Stimulated activated CD4-positive, alpha-beta T cell treated with anti-CD3 and anti-CD28 coated beads, TNF-alpha, amount 100 ng/mL, for 24 hours (primary cell): ENCODE measurements at regions not wholly inside any gene's neighbourhood (a gene's known extent, or its start where the extent isn't known, plus 50 kb on each side); places are given as distances from the start of the nearest gene placed in this dataset.

ENCODE experiments used
- DNase-seq, 3 experiments: peaks; one replicate each; pipeline ENCODE4 v3.0.0-alpha.2; 2020; ENCODE audit warnings: low read depth in 3 of 3

GRCh38 chr12:98144953-98145352 lies 370.4 kb upstream of the TMPO start:
- no peak for DNase-seq

GRCh38 chr12:98146043-98146442 lies 369.3 kb upstream of the TMPO start:
- no peak for DNase-seq

GRCh38 chr12:98146487-98146886 lies 368.9 kb upstream of the TMPO start:
- DNase-seq, result no peak

- DNase-seq, result no peak
Observed at GRCh38 chr12:98149270-98149669, 366.1 kb upstream of the TMPO start.

- DNase-seq, result no peak
Observed at GRCh38 chr12:98149691-98150210, 365.6 kb upstream of the TMPO start.

GRCh38 chr12:98151105-98151590 lies 364.2 kb upstream of the TMPO start:
- no peak for DNase-seq

- no peak for DNase-seq
Observed at GRCh38 chr12:98151984-98152383, 363.4 kb upstream of the TMPO start.

GRCh38 chr12:98154850-98155249 lies 360.5 kb upstream of the TMPO start:
- no peak for DNase-seq

- no peak for DNase-seq
Observed at GRCh38 chr12:98156697-98157096, 358.7 kb upstream of the TMPO start.

GRCh38 chr12:98162906-98163678 lies 352.3 kb upstream of the TMPO start:
- DNase-seq, result no peak

GRCh38 chr12:98172304-98172703 lies 343.1 kb upstream of the TMPO start:
- no peak for DNase-seq

GRCh38 chr12:98172801-98173200 lies 342.6 kb upstream of the TMPO start:
- DNase-seq, result no peak

- DNase-seq, result no peak
Observed at GRCh38 chr12:98173773-98174427, 341.5 kb upstream of the TMPO start.

- no peak for DNase-seq
Observed at GRCh38 chr12:98174428-98174809, 341.0 kb upstream of the TMPO start.

GRCh38 chr12:98178126-98178525 lies 337.3 kb upstream of the TMPO start:
- DNase-seq, result no peak

GRCh38 chr12:98179151-98179550 lies 336.2 kb upstream of the TMPO start:
- no peak for DNase-seq

GRCh38 chr12:98180603-98181002 lies 334.8 kb upstream of the TMPO start:
- DNase-seq, result no peak

GRCh38 chr12:98182821-98183220 lies 332.6 kb upstream of the TMPO start:
- no peak for DNase-seq

GRCh38 chr12:98185606-98186005 lies 329.8 kb upstream of the TMPO start:
- DNase-seq, result no peak

GRCh38 chr12:98188650-98189077 lies 326.7 kb upstream of the TMPO start:
- no peak for DNase-seq

- DNase-seq, result no peak
Observed at GRCh38 chr12:98194591-98194990, 320.8 kb upstream of the TMPO start.

- no peak for DNase-seq
Observed at GRCh38 chr12:98198261-98198982, 317.0 kb upstream of the TMPO start.
